GM21526 (cell line): ENCODE measurements at regions not wholly inside any gene's neighbourhood (a gene's known extent, or its start where the extent isn't known, plus 50 kb on each side); places are given as distances from the start of the nearest gene placed in this dataset.

Experiments used
- ATAC-seq: cut with Tn5 transposase; IDR thresholded peaks from one replicate; pipeline ENCODE4 v1.9.1; 2021; ENCODE audit warnings: moderate library complexity; ENCODE audit not compliant: unreplicated experiment, low FRiP score

DNA sequence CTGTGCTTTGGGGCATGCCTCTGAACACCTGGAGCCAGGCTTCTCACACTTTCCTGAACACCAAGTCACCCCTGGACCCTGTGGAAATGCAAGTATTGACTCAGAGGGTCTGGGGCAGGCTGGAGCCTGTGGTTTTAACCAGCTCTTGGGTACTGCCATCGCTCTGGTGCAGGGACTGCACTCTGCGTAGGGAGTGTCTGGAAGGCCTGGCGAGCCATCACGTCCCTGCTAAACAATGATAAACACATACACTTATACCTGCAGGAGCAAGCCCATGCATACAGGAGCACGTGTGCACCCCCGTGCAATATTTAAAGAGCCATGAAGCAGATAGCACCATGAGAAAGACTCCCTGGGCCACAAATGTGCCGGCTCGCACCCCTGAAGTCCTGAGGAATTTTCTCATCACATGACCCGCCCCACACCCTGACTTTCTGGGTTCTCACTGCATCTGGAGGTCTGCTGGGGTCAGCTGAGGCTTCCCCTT lies 267.7 kb downstream of the GADD45G start:
- ATAC-seq: no peak

DNA sequence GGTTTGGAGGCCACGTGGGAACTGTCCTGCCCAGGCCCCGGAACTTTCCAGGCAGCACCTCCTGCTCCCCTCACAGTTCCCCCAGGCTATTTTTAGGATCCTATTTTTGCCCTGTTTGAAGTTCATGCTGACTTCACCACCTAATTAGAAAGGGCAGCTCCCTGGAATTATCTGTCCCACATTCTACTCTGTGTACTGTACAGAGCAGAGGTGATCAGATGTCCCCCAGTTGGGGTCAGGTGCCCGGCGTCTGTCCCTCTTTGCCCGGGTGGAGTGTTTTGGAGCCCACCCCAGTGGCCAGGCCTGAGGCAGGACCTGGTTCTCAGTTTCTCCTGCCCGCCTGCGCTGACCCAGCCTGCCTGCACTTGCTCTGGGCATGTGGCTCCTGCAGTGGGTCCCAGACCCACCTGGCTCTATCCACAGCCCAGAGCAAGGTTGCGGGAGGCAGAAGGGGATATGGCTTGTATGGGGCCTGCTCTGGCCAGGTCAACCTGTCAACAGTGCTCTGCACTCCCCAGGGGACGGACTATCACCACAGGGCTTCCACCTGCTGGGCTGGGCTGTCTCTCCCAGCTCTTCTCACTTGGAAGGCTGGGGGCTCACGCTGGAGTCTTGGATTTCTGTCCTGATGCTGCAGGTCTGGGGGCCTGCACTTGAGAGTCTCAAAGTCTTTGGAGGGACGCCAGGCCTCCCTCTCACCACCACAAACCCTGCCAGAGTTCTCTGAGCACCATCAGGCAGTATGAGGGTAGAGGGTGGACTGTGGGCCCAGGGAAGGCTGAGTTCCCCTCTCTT lies 268.3 kb downstream of the GADD45G start:
- ATAC-seq: no peak

DNA sequence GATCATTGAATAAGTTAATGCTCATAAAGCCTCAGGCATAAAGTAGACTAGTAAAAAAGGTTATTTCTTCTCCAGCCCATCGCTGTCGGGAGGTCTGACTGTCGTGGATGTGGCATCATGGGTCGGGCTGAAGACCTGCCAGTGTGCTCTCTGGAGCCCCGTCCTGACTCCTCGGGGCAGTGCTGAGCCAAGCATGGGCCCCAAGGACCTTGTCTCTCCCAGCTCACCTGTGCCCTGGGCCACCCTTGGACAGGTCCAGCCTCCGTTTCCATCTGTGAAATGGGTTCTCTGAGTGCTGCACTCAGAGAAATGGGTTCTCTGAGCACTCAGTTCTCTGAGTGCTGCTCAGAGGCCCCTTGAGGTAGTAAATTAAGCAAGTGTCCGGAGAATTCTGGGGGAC lies 269.0 kb downstream of the GADD45G start:
- ATAC-seq: no peak

DNA sequence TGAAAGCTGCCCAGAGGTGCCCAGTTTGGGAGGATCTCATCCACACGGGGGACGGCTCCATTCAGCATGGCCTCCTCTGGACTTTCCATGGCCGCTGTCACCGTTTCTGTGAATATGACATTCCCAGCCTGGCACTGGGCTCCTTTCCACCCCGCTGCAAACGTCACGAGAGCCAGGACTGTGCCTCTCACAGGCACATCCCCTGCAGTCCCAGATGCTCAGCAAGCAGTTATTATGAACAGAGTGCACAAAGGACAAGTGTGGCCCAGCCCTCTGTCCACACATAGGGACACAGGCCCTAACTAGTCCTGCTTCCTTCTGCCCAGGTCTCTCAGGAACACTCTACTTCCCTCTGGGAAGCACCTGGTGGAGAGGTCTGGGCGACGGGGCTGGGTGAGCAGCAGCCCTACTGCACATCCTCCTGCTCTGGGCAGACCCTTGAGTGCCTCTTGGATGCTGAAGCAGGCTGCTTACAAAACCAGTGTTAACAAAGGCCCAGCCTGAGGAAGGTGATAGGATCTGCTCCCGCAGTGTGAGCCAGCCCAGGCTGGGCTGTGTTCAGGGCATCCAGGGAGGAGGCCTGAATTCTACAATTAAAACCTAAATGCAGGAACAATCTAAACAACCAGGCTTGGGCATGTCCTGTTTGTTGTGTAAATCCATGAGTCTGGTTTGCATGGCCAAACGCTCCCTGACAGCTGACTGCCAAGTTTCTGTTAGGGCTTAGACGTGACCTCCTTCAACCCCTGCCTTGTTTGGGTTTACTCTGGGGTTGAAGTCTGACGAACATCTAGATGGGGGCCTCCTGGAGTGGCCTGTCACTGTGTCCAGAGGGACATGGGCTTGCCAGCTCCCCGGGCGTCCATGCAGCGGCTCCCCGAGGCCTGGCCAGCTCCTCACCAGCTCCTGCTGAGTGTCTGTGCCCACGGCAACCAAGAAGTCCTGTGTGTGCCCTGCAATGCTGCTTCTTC lies 269.8 kb downstream of the GADD45G start:
- ATAC-seq: no peak

DNA sequence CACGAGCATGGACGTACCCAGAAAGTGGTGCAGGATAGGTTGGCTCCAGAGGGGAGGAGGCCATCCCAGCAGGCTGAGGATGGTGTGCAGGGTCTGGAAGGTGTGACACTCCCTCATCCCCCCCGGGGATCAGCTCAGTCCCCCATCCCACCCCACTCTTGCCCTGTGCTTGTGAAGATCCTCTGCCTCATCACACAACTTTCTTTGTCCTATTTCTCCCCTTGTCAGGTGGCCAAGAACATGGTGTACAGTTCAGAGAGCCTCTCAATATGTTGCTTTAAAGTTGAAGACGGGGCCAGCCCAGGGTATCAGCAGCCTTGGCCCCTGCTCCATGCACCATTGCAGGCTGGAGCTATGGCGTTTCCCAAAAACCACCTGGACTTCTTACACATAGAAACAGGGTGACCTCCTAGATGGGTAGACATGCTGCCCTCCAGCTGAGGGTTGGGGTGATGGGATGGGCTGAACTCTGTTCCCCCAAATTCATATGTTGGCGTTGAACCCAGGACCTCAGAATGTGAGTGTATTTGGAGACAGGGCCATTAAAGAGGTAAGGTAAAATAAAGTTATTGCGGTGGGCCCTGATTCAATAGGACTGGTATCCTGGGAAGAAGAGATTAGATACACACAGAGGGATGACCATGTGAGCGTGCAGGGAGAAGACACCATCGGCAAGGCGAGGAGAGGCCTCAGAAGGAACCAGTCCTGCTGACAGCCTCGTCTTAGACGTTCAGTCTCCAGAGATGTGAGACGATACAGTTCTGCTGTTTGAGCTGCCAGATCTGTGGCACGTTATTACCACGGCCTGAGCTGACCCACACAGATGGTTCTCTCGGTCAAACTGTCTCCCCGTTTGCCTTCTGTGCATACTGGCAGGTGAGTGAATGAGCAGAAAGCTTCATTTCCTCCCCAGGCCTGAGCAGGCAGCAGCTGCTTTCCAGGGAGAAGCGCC lies 272.5 kb downstream of the GADD45G start:
- ATAC-seq: no peak

DNA sequence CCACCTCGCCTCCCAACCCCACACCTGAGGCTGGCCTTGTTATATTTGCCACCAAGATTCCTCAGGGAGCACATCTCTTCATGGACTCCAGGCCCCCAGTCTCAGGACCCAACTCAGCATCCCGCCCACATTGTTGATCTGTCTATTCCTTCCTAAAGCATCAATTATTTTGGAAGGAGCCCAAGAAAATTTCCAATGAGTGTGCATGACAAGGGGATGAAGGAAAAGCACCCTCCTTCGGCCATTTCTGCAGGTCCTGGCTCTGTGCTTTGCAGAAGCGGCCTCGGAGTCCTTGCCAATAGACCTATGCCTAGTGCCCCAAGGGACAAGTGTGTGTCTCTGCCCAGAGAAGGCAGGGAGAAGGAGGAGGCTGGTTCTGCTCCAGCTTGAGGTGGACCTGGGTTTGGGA lies 273.2 kb downstream of the GADD45G start:
- no peak for ATAC-seq

DNA sequence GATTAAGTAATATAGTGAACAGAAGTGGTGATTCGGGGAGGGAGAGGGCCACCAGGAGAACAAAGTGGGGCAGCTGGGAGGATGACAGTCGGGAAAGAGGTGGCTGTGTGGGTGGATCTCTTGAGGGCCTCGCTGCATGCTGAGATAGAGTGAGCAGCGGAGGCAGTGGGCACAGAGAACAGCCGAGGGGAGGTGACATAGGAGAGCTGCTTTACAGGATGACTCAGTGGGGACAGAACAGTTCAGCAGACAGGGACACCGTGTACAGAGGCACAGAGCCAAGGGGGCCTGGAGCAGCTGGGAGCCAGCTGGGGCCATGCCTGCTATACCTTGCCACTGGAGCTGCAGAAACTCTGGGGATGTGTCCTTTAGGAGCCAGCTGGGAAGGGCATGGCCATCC lies 273.9 kb downstream of the GADD45G start:
- no peak for ATAC-seq

DNA sequence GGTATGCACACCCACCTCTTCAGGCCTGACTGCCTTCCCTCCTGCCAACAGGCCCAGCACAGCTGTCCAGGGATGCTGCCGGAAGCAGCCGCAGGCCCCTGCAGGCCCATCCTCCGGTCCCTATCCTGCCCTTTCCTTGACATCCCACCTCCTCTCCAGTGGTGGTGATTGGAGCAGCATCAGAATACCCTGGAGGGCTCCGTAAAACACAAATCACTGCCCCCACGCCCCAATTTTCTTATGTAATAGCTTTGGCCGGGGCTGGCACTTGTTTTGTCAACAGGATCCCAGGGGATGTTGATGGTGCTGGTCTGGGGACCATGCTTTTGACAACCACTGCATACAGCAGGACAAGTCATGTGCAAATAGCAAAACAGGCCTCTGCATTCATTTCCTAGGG lies 274.5 kb downstream of the GADD45G start:
- ATAC-seq: no peak

DNA sequence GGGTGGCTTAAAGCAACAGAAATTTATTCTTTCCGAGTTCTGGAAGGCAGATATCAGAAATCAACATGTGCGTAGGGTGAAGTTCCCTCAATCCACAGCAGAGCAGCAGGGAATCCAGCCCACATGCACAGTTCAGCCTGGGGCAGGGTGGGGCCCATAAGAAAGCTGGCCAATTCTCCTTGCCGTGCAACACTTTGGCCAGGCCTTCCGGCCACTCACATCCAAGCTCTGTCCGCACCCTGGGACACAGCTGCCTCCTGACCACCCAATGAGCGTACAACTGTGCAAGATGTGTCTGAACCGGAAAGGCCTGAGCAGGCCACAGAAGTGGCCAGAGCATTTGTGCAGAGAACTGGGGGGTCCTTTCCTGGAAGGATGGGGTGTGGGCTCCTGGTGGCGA lies 274.9 kb downstream of the GADD45G start:
- no peak for ATAC-seq

DNA sequence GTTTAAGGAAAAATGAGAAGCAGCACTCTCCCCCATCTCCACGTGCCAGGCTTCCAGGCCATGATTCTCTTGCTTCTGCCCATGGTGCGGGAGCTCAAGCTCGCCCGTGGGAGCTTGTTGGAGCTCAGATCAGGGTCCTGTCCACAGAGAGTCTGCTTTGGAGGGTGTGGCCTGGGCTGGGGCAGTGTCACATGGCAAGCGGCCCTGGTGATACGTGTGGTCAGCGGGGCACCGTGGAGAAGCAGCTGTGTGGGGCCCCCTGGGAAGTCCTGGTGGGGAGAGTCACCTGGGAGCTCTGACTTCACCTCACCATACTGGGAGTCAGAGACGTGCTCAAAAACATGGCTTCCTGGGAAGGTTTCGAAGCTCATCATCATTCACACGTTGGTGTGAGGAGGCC lies 275.3 kb downstream of the GADD45G start:
- no peak for ATAC-seq

DNA sequence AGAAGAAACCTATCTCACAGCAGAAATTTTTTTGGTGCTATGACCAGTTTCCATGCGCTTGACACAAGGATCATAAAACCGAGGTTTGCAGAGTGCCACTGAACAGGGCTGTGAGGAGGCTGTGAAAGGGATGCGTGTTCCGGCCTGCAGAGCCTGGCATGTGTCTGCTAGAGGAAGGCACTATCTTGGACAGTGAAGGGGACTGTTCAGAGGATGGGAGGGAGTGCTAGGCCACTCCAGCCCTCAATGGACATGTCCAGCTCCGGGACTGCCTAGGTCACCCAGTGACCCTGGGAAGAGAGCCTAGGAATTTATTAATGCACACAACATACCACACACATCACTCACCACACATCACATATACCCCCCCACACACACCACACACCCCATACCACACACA lies 275.9 kb downstream of the GADD45G start:
- no peak for ATAC-seq

DNA sequence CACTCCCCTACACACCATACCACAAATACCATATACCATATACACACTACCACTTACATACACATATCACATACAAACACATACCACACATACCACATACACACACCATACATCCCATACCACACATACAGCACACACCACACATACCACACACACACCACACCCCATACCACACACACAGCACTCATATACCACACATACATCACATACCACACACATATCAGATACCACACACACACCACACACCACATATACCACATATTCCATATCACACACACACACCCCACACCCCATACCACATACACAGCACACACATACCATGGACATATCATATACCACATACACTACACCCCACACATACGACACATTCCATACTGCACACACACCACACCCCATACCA lies 276.6 kb downstream of the GADD45G start:
- no peak for ATAC-seq

DNA sequence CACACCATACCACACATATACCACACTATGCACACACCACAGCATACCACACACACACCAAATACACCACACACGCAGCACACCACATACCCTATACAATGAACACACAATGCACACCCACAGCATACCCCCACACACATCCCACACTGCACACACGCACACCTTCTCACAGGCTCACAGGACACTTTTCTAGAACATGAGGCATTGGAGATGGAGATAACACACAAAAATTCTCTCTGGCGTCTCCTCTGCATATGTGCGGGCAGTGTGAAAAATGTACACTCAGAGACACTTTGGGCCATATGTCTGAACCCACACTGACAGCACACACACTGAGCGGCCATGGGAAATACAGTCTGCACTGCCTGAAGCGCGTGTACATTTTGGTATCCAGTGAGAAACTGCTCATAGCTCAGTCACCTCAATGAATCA lies 278.1 kb downstream of the GADD45G start:
- ATAC-seq: no peak

DNA sequence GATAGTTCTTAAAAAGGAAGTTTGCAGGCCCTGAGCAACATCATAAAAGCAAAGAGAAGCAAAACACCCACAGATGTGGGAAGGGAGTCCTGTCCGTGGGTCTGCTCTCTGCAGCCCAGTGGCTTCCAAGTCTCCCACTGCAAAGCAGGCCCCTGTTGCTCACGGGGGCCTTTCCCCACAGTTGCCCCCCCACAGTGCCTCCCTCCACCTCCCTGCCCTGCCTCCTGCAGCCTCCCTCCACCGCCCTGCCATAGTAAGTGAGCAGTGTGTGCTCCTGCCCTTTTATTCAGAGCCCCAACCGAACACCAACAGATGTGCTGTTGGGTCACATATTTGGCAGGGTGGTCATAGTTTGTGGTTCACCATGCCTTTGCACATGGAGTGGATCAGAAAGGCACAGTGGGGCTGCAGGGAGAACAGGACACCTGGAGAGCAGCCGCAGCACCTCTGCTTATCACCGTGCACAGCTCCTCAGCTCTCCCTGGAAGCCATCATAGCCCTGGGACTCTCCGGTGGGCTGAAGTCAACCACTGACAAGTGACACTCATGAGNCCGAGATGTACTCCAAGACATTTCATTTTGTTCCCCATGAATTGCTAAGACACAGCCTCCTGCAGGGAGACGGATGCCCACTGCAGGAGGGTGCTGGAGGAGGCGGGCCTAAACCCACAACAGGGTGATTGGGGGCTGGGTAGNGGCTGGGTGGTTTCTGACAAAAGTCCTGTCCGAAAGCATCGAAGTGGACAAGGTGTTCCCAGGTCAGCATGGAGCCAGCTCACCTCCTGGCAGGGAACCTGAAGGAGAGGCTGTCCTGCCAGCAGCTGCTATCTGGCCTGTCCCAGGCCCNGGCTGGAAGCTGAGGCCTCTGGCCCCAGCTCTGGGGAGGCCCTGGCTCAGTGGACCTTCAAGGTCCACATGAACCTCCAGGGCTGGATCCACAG lies 278.9 kb downstream of the GADD45G start:
- no peak for ATAC-seq

DNA sequence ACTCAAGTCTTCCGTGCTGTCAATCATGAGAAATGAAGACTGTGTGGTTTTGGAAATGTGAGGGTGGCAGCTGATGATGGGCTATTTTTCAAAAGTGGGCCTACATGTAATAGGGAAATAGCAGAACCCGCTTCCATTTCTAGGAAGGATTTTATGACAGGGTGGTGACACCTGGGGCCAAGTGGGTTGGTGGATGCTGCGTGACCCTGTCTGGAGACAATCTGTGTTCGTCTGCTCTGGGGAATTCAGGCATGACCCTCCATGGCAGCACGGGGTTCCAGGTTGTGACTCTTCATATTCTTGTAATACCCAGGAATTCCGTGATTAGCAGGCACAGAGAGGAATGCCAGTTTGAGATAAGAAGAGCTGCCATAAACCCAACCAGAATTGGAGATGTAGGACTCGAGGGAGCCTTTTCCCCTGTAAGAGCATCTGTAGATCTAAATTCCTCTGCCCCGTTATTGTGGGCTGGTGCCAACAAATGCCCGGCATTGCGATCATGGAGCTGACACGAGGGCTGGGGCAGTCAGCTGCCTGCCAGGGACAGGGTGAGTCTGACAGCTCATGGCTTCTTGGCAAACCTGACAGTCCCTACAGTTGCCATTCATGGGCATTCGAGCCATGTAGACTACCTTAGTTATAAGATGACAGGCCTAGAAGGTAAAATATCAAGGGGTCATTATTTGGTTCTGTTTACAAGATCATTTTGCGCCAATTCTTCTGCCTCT lies 279.7 kb downstream of the GADD45G start:
- ATAC-seq: no peak

DNA sequence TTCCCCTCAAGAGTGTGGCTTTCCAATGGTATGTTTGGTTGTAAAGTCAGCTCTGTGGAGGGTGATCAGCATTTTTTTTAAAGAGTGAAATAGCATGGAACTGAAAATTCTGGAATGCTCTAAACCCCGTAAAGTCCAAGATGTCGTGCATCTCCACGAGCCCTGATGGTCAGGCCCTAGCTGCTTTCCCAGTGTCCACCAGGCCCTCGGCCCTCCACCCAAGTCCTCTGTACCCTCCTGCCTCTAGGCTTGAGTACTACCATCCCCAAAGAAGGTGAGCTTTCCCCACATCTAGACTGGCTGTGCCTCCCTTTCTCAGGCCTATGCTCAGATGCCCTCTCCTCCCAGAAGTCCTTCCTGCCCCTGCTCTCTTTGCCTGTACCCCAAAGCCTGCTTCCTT lies 280.3 kb downstream of the GADD45G start:
- ATAC-seq: no peak

DNA sequence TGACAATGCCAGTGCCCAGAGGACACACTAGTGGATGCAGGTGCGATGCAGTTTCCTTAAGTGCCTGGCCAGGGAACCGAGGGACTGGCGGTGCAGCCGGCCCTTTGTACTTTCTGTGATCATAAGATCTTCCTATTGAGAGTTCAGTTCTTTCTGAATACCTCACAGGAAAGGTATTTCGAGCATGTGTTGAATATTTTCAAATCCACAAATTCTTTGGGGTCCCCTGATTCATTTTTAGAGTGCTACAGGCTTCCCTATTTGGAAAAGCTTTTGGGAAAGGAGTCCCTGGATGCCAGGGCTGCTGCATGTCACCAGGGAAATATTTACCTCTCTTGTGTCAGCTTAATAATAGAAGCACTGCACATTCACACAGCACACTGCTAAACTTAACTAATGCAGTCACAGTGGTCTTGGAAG lies 281.5 kb downstream of the GADD45G start:
- ATAC-seq: no peak

DNA sequence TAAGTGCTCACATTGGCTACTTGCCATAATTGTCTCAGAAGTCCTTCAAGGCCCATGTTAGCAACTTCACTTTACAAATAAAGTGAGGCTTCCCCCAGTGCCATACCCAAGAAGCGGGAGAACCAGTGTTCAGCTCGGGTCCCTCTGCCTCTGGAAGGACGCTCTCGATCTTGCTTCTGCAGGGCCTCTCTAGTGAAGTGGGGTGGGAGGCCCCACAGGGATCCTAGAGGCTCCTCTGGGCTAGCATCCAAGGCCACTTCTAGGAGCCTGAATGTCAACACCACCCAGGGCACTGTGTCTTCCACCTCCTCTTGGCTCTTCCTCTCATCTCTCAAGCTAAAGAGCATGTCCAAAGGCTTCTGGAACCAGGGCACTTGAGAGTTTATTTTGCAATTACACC lies 282.5 kb downstream of the GADD45G start:
- no peak for ATAC-seq

DNA sequence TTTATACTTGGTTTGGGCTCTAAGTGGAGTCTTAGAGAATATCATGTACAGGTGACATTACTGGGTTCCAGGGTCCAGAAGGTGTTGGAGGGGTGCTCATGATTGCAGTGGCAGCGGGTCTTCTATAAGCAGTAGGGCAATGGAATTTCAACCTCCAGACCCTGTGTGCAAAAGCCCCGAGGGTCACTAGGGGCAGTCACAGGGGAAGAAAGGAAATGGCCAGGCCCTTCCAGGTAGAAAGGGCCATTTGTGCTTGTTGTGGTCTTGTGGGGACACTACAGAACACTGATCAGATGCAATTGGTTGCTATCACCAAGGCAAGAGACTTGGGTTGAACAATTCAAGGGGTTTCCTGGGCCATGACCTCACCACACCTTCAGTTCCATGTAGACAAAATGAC lies 283.4 kb downstream of the GADD45G start:
- no peak for ATAC-seq
